Smooth muscle cell (in vitro differentiated cells): ENCODE measurements at regions not wholly inside any gene's neighbourhood (a gene's known extent, or its start where the extent isn't known, plus 50 kb on each side); places are given as distances from the start of the nearest gene placed in this dataset.
"Not testable (repeated sequence)": the region's sequence is repeated elsewhere in the genome, so short reads cannot be mapped to it uniquely, and the experiment has no call there.

Experiments used
- DNase-seq: peaks from one replicate; lab custom pipeline; 2025; ENCODE audit not compliant: unreplicated experiment; lab: John Stamatoyannopoulos, UW
- H2AFZ ChIP-seq: fragments of 200-600 bp; sonication (generic); 2 replicates; pipeline ENCODE4 v1.6.0; 2016; ENCODE audit warnings: antibody characterized with exemption, low read depth, mild to moderate bottlenecking
- H3F3A ChIP-seq: fragments of 200-600 bp; sonication (generic); 2 replicates; pipeline ENCODE4 v1.6.0; 2017; ENCODE audit warnings: antibody characterized with exemption, low read depth
- H3K27ac ChIP-seq: fragments of 200-600 bp; sonication (generic); 2 replicates; pipeline ENCODE4 v1.5.1; 2016; ENCODE audit warnings: low read depth, mild to moderate bottlenecking
- H3K27me3 ChIP-seq: fragments of 200-600 bp; sonication (generic); 2 replicates; pipeline ENCODE4 v1.6.1; 2016; ENCODE audit warnings: low read depth, mild to moderate bottlenecking
- H3K36me3 ChIP-seq: fragments of 200-600 bp; sonication (generic); 2 replicates; pipeline ENCODE4 v1.5.1; 2016; ENCODE audit warnings: low read depth
- H3K4me1 ChIP-seq: fragments of 200-600 bp; sonication (generic); 2 replicates; pipeline ENCODE4 v1.5.1; 2016; ENCODE audit warnings: low read depth
- H3K4me2 ChIP-seq: fragments of 200-600 bp; sonication (generic); 2 replicates; pipeline ENCODE4 v1.6.0; 2016; ENCODE audit warnings: mild to moderate bottlenecking
- H3K4me3 ChIP-seq: fragments of 200-600 bp; sonication (generic); 2 replicates; pipeline ENCODE4 v1.5.1; 2016; ENCODE audit warnings: mild to moderate bottlenecking
- H3K79me2 ChIP-seq: fragments of 200-600 bp; sonication (generic); 2 replicates; pipeline ENCODE4 v1.6.0; 2016; ENCODE audit warnings: low read depth, mild to moderate bottlenecking
- H3K9ac ChIP-seq: fragments of 200-600 bp; sonication (generic); 2 replicates; pipeline ENCODE4 v1.6.0; 2016; ENCODE audit warnings: low read depth
- H3K9me3 ChIP-seq: fragments of 200-600 bp; sonication (generic); replicated peaks from 2 replicates; pipeline ENCODE4 v1.5.1; 2016; ENCODE audit warnings: low read depth
- H4K20me1 ChIP-seq: fragments of 200-600 bp; sonication (generic); 2 replicates; pipeline ENCODE4 v1.6.0; 2016; ENCODE audit warnings: low read depth
- CTCF ChIP-seq: fragments of 200-600 bp; sonication (generic); IDR thresholded peaks from 2 replicates; pipeline ENCODE4 v1.5.1; 2017; ENCODE audit warnings: borderline replicate concordance, mild to moderate bottlenecking, antibody characterized with exemption; ENCODE audit not compliant: insufficient read depth, poor library complexity, severe bottlenecking
- WGBS: methylation state at CpG from one replicate; pipeline ENCODE4 v1.1.7; 2016; ENCODE audit warnings: low lambda C conversion rate; 5-methylcytosine and 5-hydroxymethylcytosine counted together

DNA sequence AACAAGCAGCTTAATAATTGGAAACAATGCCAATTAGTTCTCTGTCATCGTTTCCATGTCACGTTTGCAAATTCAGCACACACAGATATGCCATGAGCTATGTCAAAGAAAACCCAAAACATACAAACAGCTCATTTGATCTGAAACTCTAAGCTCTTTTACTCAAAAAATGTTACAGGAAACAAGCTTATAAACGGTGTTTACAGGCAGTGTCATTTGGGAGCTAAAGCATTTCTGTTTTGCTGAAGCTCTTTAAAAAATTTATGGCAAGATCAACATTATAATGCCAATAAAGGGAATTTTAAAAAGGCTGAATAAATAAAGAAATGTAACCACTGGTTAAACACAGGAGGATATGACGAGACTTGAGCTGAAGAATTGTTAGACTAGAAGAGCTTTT, 94.0 kb upstream of the HS3ST2 start:
- no peaks in the 10 kb centered on the region for H3F3A ChIP-seq
- no peak for TF ChIP-seq CTCF
- H3K27ac ChIP-seq: no peak overlapping the region
- H3K4me1 ChIP-seq: no peaks in the 10 kb centered on the region
- H3K4me3 ChIP-seq: no peak overlapping the region
- H3K27me3 ChIP-seq: no peaks in the 10 kb centered on the region
- no peak for DNase-seq
- no peaks in the 10 kb centered on the region for H3K9me3 ChIP-seq
- no peak overlapping the region for H2AFZ ChIP-seq
- no peak overlapping the region for H3K4me2 ChIP-seq
- H3K79me2 ChIP-seq: no peaks in the 10 kb centered on the region
- H4K20me1 ChIP-seq: no peaks in the 10 kb centered on the region
- 69% methylated on average over 4 of the region's 4 CpGs for WGBS
- no peak overlapping the region for H3K9ac ChIP-seq
- H3K36me3 ChIP-seq: no peaks in the 10 kb centered on the region

DNA sequence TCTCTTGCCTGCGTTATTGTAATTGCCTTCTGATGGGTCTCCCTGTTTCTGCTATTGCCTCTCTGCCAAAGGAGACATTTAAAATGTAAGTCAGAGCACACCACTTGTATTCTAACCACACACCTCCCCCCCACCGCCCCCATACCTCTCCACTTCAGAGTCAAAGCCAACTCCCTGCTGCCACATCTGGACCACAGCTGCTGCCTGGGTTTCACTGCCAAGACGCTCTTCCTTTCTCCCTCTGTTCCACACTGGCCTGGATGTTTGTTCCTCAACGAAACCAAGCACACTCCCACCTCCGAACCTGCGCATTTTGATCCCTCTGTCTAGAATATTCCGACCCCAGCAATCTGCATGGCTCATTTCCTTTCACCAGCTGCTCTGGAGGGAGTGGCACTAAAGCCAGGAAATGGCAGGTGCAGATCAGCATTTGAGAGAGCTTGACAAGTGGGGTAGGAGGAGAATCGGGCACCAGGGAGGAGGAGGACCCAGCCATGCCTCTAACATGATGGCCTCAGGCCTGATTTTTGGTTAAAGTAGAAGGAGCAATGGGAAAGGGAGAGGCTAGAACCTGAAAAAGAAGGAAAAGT, 92.4 kb upstream of the HS3ST2 start:
- Histone ChIP-seq H3K79me2 (no peaks in the 10 kb centered on the region), H3K4me1 (no peaks in the 10 kb centered on the region)

DNA sequence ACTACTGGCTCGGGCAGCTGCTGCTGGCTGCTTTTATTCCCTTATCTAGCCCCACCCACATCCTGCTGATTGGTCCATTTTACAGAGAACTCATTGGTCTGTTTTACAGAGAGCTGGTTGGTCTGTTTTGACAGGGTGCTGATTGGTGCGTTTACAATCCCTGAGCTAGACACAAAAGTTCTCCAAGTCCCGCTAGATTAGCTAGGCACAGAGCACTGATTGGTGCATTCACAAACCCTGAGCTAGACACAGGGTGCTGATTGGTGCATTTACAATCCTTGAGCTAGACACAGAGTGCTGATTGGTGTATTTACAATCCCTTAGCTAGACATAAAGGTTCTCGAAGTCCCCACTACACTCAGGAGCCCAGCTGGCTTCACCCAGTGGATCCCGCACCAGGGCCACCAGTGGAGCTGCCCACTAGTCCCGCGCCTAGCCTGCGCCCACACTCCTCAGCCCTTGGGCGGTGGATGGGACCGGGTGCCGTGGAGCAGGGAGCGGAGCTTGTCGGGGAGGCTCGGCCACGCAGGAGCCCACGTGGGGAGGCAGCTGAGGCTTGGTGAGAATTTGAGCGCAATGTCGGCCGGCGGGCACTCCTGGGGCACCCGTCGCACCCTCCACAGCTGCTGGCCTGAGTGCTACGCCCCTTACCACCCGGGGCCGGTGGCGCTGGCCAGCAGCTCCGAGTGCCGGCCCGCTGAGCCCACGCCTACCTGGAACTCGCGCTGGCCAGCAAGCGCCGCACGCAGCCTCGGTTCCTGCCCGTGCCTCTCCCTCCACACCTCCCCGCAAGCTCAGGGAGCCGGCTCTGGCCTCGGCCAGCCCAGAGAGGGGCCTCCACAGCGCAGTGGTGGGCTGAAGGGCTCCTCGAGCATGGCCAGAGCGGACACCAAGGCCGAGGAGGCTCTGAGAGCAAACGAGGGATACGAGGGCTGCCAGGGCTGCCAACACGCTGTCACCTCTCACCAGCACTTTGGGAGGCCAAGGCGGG, 91.1 kb upstream of the HS3ST2 start:
- not testable (repeated sequence) for H4K20me1 ChIP-seq, H3F3A ChIP-seq, H3K4me1 ChIP-seq, H3K4me3 ChIP-seq, H3K79me2 ChIP-seq, H3K4me2 ChIP-seq, DNase-seq, H2AFZ ChIP-seq, H3K27me3 ChIP-seq, H3K36me3 ChIP-seq, H3K27ac ChIP-seq, H3K9me3 ChIP-seq, H3K9ac ChIP-seq
- WGBS: 93% methylated on average over 47 of the region's 48 CpGs

More for the DNA sequence above, 92.4 kb upstream of the HS3ST2 start:
- no peaks in the 10 kb centered on the region for H4K20me1 ChIP-seq
- H3K9me3 ChIP-seq: no peaks in the 10 kb centered on the region
- H3F3A ChIP-seq: no peaks in the 10 kb centered on the region
- WGBS: 89% methylated on average over 8 of the region's 8 CpGs
- H3K36me3 ChIP-seq: no peaks in the 10 kb centered on the region
- DNase-seq: no peak
- no peak overlapping the region for H3K9ac ChIP-seq
- H3K27me3 ChIP-seq: no peaks in the 10 kb centered on the region
- H3K27ac ChIP-seq: no peak overlapping the region
- H3K4me2 ChIP-seq: no peak overlapping the region
- no peak overlapping the region for H2AFZ ChIP-seq
- no peak overlapping the region for H3K4me3 ChIP-seq
- TF ChIP-seq CTCF: no peak

GRCh38 chr16:22726868-22727267, 87.1 kb upstream of the HS3ST2 start:
- Histone ChIP-seq H3K27me3 (no peaks in the 10 kb centered on the region), H3K9me3 (no peaks in the 10 kb centered on the region), H3K4me1 (no peaks in the 10 kb centered on the region), H3K4me3 (no peak overlapping the region), H3K36me3 (no peaks in the 10 kb centered on the region), H3K79me2 (no peaks in the 10 kb centered on the region), H3K4me2 (no peak overlapping the region), H2AFZ (no peak overlapping the region), H3F3A (no peaks in the 10 kb centered on the region), H4K20me1 (no peaks in the 10 kb centered on the region), H3K9ac (no peak overlapping the region), H3K27ac (no peak overlapping the region)
- WGBS: 88% methylated on average over 1 of the region's 1 CpG
- no peak for DNase-seq
- TF ChIP-seq CTCF: no peak
